HCT116 (cell line): ENCODE measurements at regions not wholly inside any gene's neighbourhood (a gene's known extent, or its start where the extent isn't known, plus 50 kb on each side); places are given as distances from the start of the nearest gene placed in this dataset.

Experiments
- ATF3 ChIP-seq: IDR thresholded peaks from 2 replicates; pipeline ENCODE4 v1.6.1; 2012
- CTCF ChIP-seq, 3 experiments: fragments of 200-600 bp in 1 of 3; sonication (generic) in 1 of 3; IDR thresholded peaks in 2 of 3; conservative IDR thresholded peaks in 1 of 3; 2 replicates each; pipeline ENCODE4 v1.5.1; 2012 to 2017; ENCODE audit warnings: low read depth in 2 of 3, low read length in 2 of 3, antibody characterized with exemption in 1 of 3, borderline replicate concordance in 1 of 3, control low read depth in 1 of 3, mild to moderate bottlenecking in 1 of 3, mixed read lengths in 1 of 3, mixed run types in 1 of 3, moderate library complexity in 1 of 3; ENCODE audit not compliant: insufficient read depth in 1 of 3
- EGR1 ChIP-seq: IDR thresholded peaks from 2 replicates; pipeline ENCODE4 v1.6.1; 2012; ENCODE audit warnings: low read depth
- EZH2 ChIP-seq: fragments of 200-600 bp; sonication (generic); IDR thresholded peaks from 2 replicates; pipeline ENCODE4 v1.6.1; 2017; ENCODE audit warnings: antibody characterized with exemption, mixed run types
- EZH2phosphoT487 ChIP-seq: fragments of 200-600 bp; IDR thresholded peaks from 2 replicates; pipeline ENCODE4 v1.6.1; 2018; ENCODE audit warnings: antibody characterized with exemption, borderline replicate concordance
- JUND ChIP-seq: IDR thresholded peaks from 2 replicates; pipeline ENCODE4 v1.6.1; 2012
- POLR2A ChIP-seq: IDR thresholded peaks from 2 replicates; pipeline ENCODE4 v1.7.0; 2011; ENCODE audit warnings: borderline replicate concordance; ENCODE audit not compliant: insufficient read depth, insufficient read length; ENCODE audit errors: extremely low read depth
- POLR2AphosphoS5 ChIP-seq: IDR thresholded peaks from 2 replicates; pipeline ENCODE4 v1.6.1; 2011; ENCODE audit warnings: mild to moderate bottlenecking, low read depth, low read length, moderate library complexity
- RAD21 ChIP-seq: IDR thresholded peaks from 2 replicates; pipeline ENCODE4 v1.6.1; 2012; ENCODE audit warnings: low read depth, mild to moderate bottlenecking
- REST ChIP-seq: IDR thresholded peaks from 2 replicates; pipeline ENCODE4 v1.6.1; 2012; ENCODE audit warnings: low read depth
- SRF ChIP-seq: IDR thresholded peaks from 2 replicates; pipeline ENCODE4 v1.6.1; 2012; ENCODE audit warnings: low read depth
- ZFX ChIP-seq: fragments of 450-650 bp; IDR thresholded peaks from 2 replicates; pipeline ENCODE4 v1.6.1; 2017
- ZNF274 ChIP-seq: fragments of 200-500 bp; sonication (Bioruptor generic); IDR thresholded peaks from 2 replicates; pipeline ENCODE4 v1.6.1; 2014; ENCODE audit warnings: mild to moderate bottlenecking, low read depth, low read length, inconsistent platforms

- no peak for TF ChIP-seq CTCF (IDR thresholded peaks at IDR 0.05 in 2 of 3, conservative IDR thresholded peaks at IDR 0.05 in 1 of 3; ENCODE audit: borderline replicate concordance in 1 of 3, insufficient read depth in 1 of 3, low read depth in 2 of 3, low read length in 2 of 3)
- no peak for TF ChIP-seq JUND
- no peak for TF ChIP-seq EZH2
- no peak for TF ChIP-seq SRF
- no peak for TF ChIP-seq ATF3
- no peak for TF ChIP-seq REST
- no peak for TF ChIP-seq POLR2A
- TF ChIP-seq EZH2phosphoT487 = no peak
- TF ChIP-seq POLR2AphosphoS5 = no peak
- TF ChIP-seq ZFX = no peak
- no peak for TF ChIP-seq RAD21
- TF ChIP-seq ZNF274 = no peak
- TF ChIP-seq EGR1 = no peak
Observed at GRCh38 chr2:122491011-122491410, 735.6 kb downstream of the TSN start.
